SK-N-MC (cell line): ENCODE measurements at regions not wholly inside any gene's neighbourhood (a gene's known extent, or its start where the extent isn't known, plus 50 kb on each side); places are given as distances from the start of the nearest gene placed in this dataset.

Source experiments
- FOXP2 ChIP-seq: optimal IDR thresholded peaks from 2 replicates; pipeline ENCODE3; 2011; ENCODE audit warnings: mild to moderate bottlenecking, moderate library complexity; ENCODE audit not compliant: insufficient read depth; ENCODE audit errors: extremely low read length, control extremely low read depth
- POLR2AphosphoS5 ChIP-seq: IDR thresholded peaks from 2 replicates; pipeline ENCODE4 v1.6.1; 2012; ENCODE audit warnings: mild to moderate bottlenecking, low read depth, low read length, borderline replicate concordance

DNA sequence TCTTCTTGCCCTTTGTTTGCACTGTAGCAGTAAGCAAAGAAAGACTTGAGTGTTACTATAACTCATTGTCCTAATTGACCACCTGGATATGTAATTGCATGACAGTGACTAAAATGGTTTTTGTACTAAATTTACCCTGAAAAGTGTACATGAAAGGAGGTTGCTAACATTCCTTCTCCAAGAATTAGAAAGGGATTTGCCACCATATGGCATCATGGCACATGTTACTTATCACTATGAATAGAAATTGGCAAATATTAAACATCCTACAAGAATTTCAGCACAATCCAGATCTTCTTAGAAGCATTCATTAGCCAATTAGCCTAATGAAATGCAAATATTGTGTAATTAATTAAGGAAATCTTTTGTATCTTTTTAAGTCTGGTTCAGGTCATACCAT, 834.2 kb downstream of the STPG2 start:
- TF ChIP-seq POLR2AphosphoS5 (no peak), FOXP2 (no peak)
